Gastroesophageal sphincter (tissue), 3 donors: ENCODE measurements at regions not wholly inside any gene's neighbourhood (a gene's known extent, or its start where the extent isn't known, plus 50 kb on each side); places are given as distances from the start of the nearest gene placed in this dataset.

Experiments
- CTCF ChIP-seq, 4 experiments: fragments of 200-600 bp in 2 of 4; fragments of 450-650 bp in 2 of 4; sonication (generic) in 1 of 4; IDR thresholded peaks; one replicate each; pipeline ENCODE4 v1.5.1; 2017 to 2019; ENCODE audit warnings: antibody characterized with exemption in 4 of 4, mild to moderate bottlenecking in 2 of 4, moderate library complexity in 2 of 4
- EP300 ChIP-seq: sonication (generic); formaldehyde crosslinking; IDR thresholded peaks from one replicate; pipeline ENCODE4 v1.6.1; 2017; ENCODE audit warnings: antibody characterized with exemption, mild to moderate bottlenecking
- POLR2A ChIP-seq, 2 donors: fragments of 450-650 bp; IDR thresholded peaks; one replicate each; pipeline ENCODE4 v1.6.1; 2017; ENCODE audit warnings: antibody characterized with exemption in 2 of 2, mild to moderate bottlenecking in 2 of 2, moderate library complexity in 1 of 2
- POLR2AphosphoS5 ChIP-seq: sonication (generic); formaldehyde crosslinking; IDR thresholded peaks from one replicate; pipeline ENCODE4 v1.6.1; 2017; ENCODE audit warnings: antibody characterized with exemption

- TF ChIP-seq CTCF (IDR thresholded peaks at IDR 0.05) = no peak
- no peak for TF ChIP-seq POLR2A (IDR thresholded peaks at IDR 0.05)
- TF ChIP-seq POLR2AphosphoS5 = no peak
- no peak for TF ChIP-seq EP300
These were observed 163.3 kb upstream of the MARCKS start for GRCh38 chr6:113693851-113694250.
